H1 (cell line): ENCODE measurements at regions not wholly inside any gene's neighbourhood (a gene's known extent, or its start where the extent isn't known, plus 50 kb on each side); places are given as distances from the start of the nearest gene placed in this dataset.

Experiments
- CTCF ChIA-PET: fragments of 300-600 bp; sonication (Branson Sonifier 250); formaldehyde crosslinking; loops from one replicate; lab custom pipeline; 2021; ENCODE audit not compliant: partially characterized antibody; lab: Charles Lee
- POLR2A ChIA-PET: fragments of 300-600 bp; sonication (Branson Sonifier 250); formaldehyde crosslinking; loops from one replicate; lab custom pipeline; 2021; ENCODE audit warnings: inconsistent platforms; ENCODE audit not compliant: partially characterized antibody; lab: Charles Lee
- DNase-seq, 2 experiments: peaks; one replicate each; pipeline versions ENCODE4 v3.0.0 to v3.0.0-alpha.2; 2010 to 2022; ENCODE audit warnings: low spot score in 2 of 2, low read depth in 1 of 2, mixed read lengths in 1 of 2
- FAIRE-seq: peaks from 2 replicates; lab custom pipeline; 2011; peaks lifted over from hg19 to GRCh38; lab: Jason Lieb, UNC
- H2AFZ ChIP-seq: 2 replicates; pipeline ENCODE4 v1.8.1; 2012; ENCODE audit warnings: low read length, inconsistent platforms
- H2AK5ac ChIP-seq: 2 replicates; pipeline ENCODE4 v1.6.1; 2013; ENCODE audit warnings: low read depth, low read length
- H2BK120ac ChIP-seq: replicated peaks from 2 replicates; pipeline ENCODE3; 2013; ENCODE audit warnings: low read depth, low read length, inconsistent platforms
- H2BK12ac ChIP-seq: 2 replicates; pipeline ENCODE4 v1.6.1; 2013; ENCODE audit warnings: low read depth, low read length
- H2BK15ac ChIP-seq: 2 replicates; pipeline ENCODE4 v1.6.1; 2013; ENCODE audit warnings: low read length
- H2BK20ac ChIP-seq: 2 replicates; pipeline ENCODE4 v1.6.1; 2013; ENCODE audit warnings: low read length
- H2BK5ac ChIP-seq: 2 replicates; pipeline ENCODE4 v1.6.1; 2013; ENCODE audit warnings: low read depth, low read length
- H3K14ac ChIP-seq: 2 replicates; pipeline ENCODE4 v1.6.1; 2013; ENCODE audit warnings: inconsistent platforms; ENCODE audit not compliant: insufficient read length
- H3K18ac ChIP-seq: 2 replicates; pipeline ENCODE4 v1.6.1; 2013; ENCODE audit warnings: low read length; ENCODE audit errors: extremely low read depth
- H3K23ac ChIP-seq: 2 replicates; pipeline ENCODE4 v1.6.1; 2013; ENCODE audit warnings: inconsistent platforms; ENCODE audit not compliant: insufficient read length
- H3K23me2 ChIP-seq: 2 replicates; pipeline ENCODE4 v1.6.1; 2013; ENCODE audit warnings: low read depth, low read length
- H3K27ac ChIP-seq: 2 replicates; pipeline ENCODE4 v1.6.1; 2011; ENCODE audit warnings: low read depth, low read length, inconsistent platforms
- H3K27me3 ChIP-seq, 4 experiments: replicated peaks in 1 of 4; 1 replicate in 1 of 4; 2 replicates in 3 of 4; pipeline versions ENCODE4 v1.6.1 to v1.8.1; 2011 to 2013; ENCODE audit warnings: low read length in 3 of 4, mild to moderate bottlenecking in 3 of 4, inconsistent platforms in 2 of 4, mixed read lengths in 2 of 4, moderate library complexity in 1 of 4; ENCODE audit not compliant: control insufficient read depth in 3 of 4, insufficient read depth in 3 of 4; ENCODE audit errors: extremely low read depth in 1 of 4
- H3K36me3 ChIP-seq, 4 experiments: 2 replicates each; pipeline versions ENCODE4 v1.6.1 to v1.8.1; 2011 to 2013; ENCODE audit warnings: mild to moderate bottlenecking in 4 of 4, low read length in 3 of 4, moderate library complexity in 2 of 4, control low read depth in 1 of 4, inconsistent platforms in 1 of 4; ENCODE audit not compliant: insufficient read depth in 4 of 4, control insufficient read depth in 2 of 4
- H3K4ac ChIP-seq: replicated peaks from 2 replicates; pipeline ENCODE3; 2013; ENCODE audit warnings: low read length, low read depth, mixed read lengths, inconsistent platforms; ENCODE audit not compliant: insufficient read length
- H3K4me1 ChIP-seq, 4 experiments: replicated peaks in 1 of 4; 1 replicate in 1 of 4; 2 replicates in 3 of 4; pipeline versions ENCODE4 v1.6.1 to v1.8.1; 2011 to 2013; ENCODE audit warnings: low read length in 3 of 4, inconsistent platforms in 2 of 4, mixed read lengths in 1 of 4; ENCODE audit not compliant: insufficient read depth in 4 of 4, control insufficient read depth in 3 of 4
- H3K4me2 ChIP-seq, 2 experiments: 2 replicates each; pipeline versions ENCODE4 v1.6.1 to v1.8.1; 2011 to 2013; ENCODE audit warnings: low read depth in 2 of 2, low read length in 2 of 2, control low read depth in 1 of 2, inconsistent platforms in 1 of 2, mild to moderate bottlenecking in 1 of 2; ENCODE audit not compliant: insufficient read depth in 1 of 2
- H3K4me3 ChIP-seq, 4 experiments: fragments of 200-600, 300-600 bp in 1 of 4; sonication (generic), shearing (Covaris generic), sonication (Bioruptor Twin) in 1 of 4; 2 replicates each; pipeline versions ENCODE4 v1.5.1 to v1.8.1; 2011 to 2016; ENCODE audit warnings: low read length in 4 of 4, low read depth in 3 of 4, control low read depth in 2 of 4, inconsistent platforms in 2 of 4, mild to moderate bottlenecking in 2 of 4, mixed read lengths in 1 of 4, moderate library complexity in 1 of 4; ENCODE audit not compliant: insufficient read depth in 2 of 4; ENCODE audit errors: extremely low read depth in 1 of 4
- H3K56ac ChIP-seq: replicated peaks from 2 replicates; pipeline ENCODE3; 2013; ENCODE audit warnings: low read depth, mild to moderate bottlenecking, mixed read lengths, low read length, inconsistent platforms; ENCODE audit not compliant: insufficient read length
- H3K79me1 ChIP-seq: 2 replicates; pipeline ENCODE4 v1.6.1; 2013; ENCODE audit warnings: low read depth, low read length, control low read depth
- H3K79me2 ChIP-seq, 2 experiments: 2 replicates each; pipeline versions ENCODE4 v1.6.1 to v1.8.1; 2012 to 2013; ENCODE audit warnings: low read length in 2 of 2, mild to moderate bottlenecking in 2 of 2, inconsistent platforms in 1 of 2; ENCODE audit not compliant: insufficient read depth in 2 of 2, control insufficient read depth in 1 of 2
- H3K9ac ChIP-seq, 4 experiments: replicated peaks in 1 of 4; 1 replicate in 1 of 4; 2 replicates in 3 of 4; pipeline versions ENCODE4 v1.6.1 to v1.8.1; 2011 to 2013; ENCODE audit warnings: low read depth in 3 of 4, low read length in 3 of 4, control low read depth in 2 of 4, mild to moderate bottlenecking in 2 of 4, moderate library complexity in 2 of 4, inconsistent platforms in 1 of 4; ENCODE audit errors: extremely low read depth in 1 of 4
- H3K9me3 ChIP-seq, 2 experiments: 2 replicates each; pipeline versions ENCODE4 v1.6.1 to v1.8.1; 2012 to 2013; ENCODE audit warnings: mild to moderate bottlenecking in 2 of 2, moderate library complexity in 2 of 2, control low read depth in 1 of 2, inconsistent platforms in 1 of 2, low read depth in 1 of 2, low read length in 1 of 2, mixed read lengths in 1 of 2; ENCODE audit not compliant: insufficient read depth in 2 of 2
- H4K20me1 ChIP-seq, 2 experiments: replicated peaks in 1 of 2; 2 replicates each; pipeline versions ENCODE3 to v1.8.1; 2011 to 2013; ENCODE audit warnings: inconsistent platforms in 2 of 2, low read length in 2 of 2, mild to moderate bottlenecking in 1 of 2; ENCODE audit not compliant: insufficient read depth in 2 of 2, control insufficient read depth in 1 of 2
- H4K5ac ChIP-seq: 2 replicates; pipeline ENCODE4 v1.6.1; 2013; ENCODE audit warnings: low read length, low read depth, mixed read lengths, inconsistent platforms; ENCODE audit not compliant: insufficient read length
- H4K8ac ChIP-seq: 2 replicates; pipeline ENCODE4 v1.8.0; 2013; ENCODE audit warnings: mild to moderate bottlenecking, moderate library complexity, low read length, inconsistent platforms; ENCODE audit not compliant: insufficient read depth; ENCODE audit errors: extremely low read depth
- H4K91ac ChIP-seq: replicated peaks from 2 replicates; pipeline ENCODE3; 2013; ENCODE audit warnings: low read length, mixed read lengths, inconsistent platforms; ENCODE audit not compliant: insufficient read length
- CHD1 ChIP-seq: IDR thresholded peaks from 2 replicates; pipeline ENCODE4 v1.6.1; 2012; ENCODE audit warnings: low read depth, low read length, improper control_type of control experiment
- EP300 ChIP-seq, 2 experiments: IDR thresholded peaks; 1 replicate in 1 of 2; 2 replicates in 1 of 2; pipeline ENCODE4 v1.6.1; 2011 to 2012; ENCODE audit warnings: low read depth in 2 of 2, low read length in 2 of 2, mild to moderate bottlenecking in 2 of 2, borderline replicate concordance in 1 of 2, inconsistent platforms in 1 of 2, moderate library complexity in 1 of 2
- HDAC2 ChIP-seq, 2 experiments: fragments of 300-600 bp in 1 of 2; sonication (generic) in 1 of 2; IDR thresholded peaks; 2 replicates each; pipeline ENCODE4 v1.6.1; 2011 to 2012; ENCODE audit warnings: low read depth in 2 of 2, low read length in 2 of 2, mild to moderate bottlenecking in 2 of 2, moderate library complexity in 2 of 2, borderline replicate concordance in 1 of 2, inconsistent platforms in 1 of 2
- MAFK ChIP-seq: IDR thresholded peaks from 2 replicates; pipeline ENCODE4 v1.6.1; 2012; ENCODE audit warnings: low read depth, mild to moderate bottlenecking, improper control_type of control experiment, low read length
- POLR2A ChIP-seq, 2 experiments: IDR thresholded peaks; 1 replicate in 1 of 2; 2 replicates in 1 of 2; pipeline ENCODE4 v1.6.1; 2011; ENCODE audit warnings: low read depth in 2 of 2, low read length in 2 of 2, mild to moderate bottlenecking in 2 of 2; ENCODE audit errors: control extremely low read depth in 1 of 2
- RBBP5 ChIP-seq: IDR thresholded peaks from 2 replicates; pipeline ENCODE4 v1.7.1; 2012; ENCODE audit warnings: low read depth, mild to moderate bottlenecking, inconsistent platforms, low read length, moderate library complexity, borderline replicate concordance
- SIRT6 ChIP-seq: IDR thresholded peaks from one replicate; pipeline ENCODE4 v1.7.1; 2012; ENCODE audit warnings: low read length, inconsistent platforms
- SP2 ChIP-seq: IDR thresholded peaks from 2 replicates; pipeline ENCODE4 v1.6.1; 2012; ENCODE audit warnings: mild to moderate bottlenecking, low read length, inconsistent platforms
- TEAD4 ChIP-seq: IDR thresholded peaks from 2 replicates; pipeline ENCODE4 v1.6.1; 2012; ENCODE audit warnings: low read depth, low read length, inconsistent platforms, mixed read lengths
- WGBS, 2 experiments: shearing (Covaris generic) in 1 of 2; methylation state at CpG; one replicate each; pipeline versions ENCODE4 v1.1.6 to v1.1.7; 2013 to 2015; ENCODE audit warnings: low lambda C conversion rate in 2 of 2, mixed read lengths in 2 of 2, inconsistent platforms in 1 of 2, low coverage in 1 of 2, missing lambda C conversion rate in 1 of 2; ENCODE audit not compliant: insufficient replicate concordance in 2 of 2, insufficient coverage in 1 of 2, insufficient read length in 1 of 2; ENCODE audit errors: extremely low coverage in 1 of 2, missing lambda C conversion rate in 1 of 2; 5-methylcytosine and 5-hydroxymethylcytosine counted together

- H4K91ac ChIP-seq, result no peak overlapping the region
- no peak overlapping the region for H3K23ac ChIP-seq
- H4K5ac ChIP-seq, result no peak overlapping the region
- H3K4me1 ChIP-seq, result peaks cover 0 to 12% (median 10%) of the 10 kb centered on the region in 4 experiments; a peak in 6 of 7 replicates
- no peak overlapping the region for H3K9ac ChIP-seq
- no peak overlapping the region for H2BK120ac ChIP-seq
- H2BK20ac ChIP-seq, result no peak overlapping the region
- H2AFZ ChIP-seq, result no peak overlapping the region
- no peak overlapping the region for H3K14ac ChIP-seq
- TF ChIP-seq SIRT6, result no peak
- TF ChIP-seq RBBP5, result no peak
- TF ChIP-seq HDAC2 (IDR thresholded peaks at IDR 0.05; ENCODE audit: borderline replicate concordance in 1 of 2, low read depth in 2 of 2, low read length in 2 of 2), result 0 out of 4 replicates have a peak, but pooled peaks of 1 of the 2 experiments have one; percentile 47
- TF ChIP-seq POLR2A (IDR thresholded peaks at IDR 0.05; ENCODE audit: control extremely low read depth in 1 of 2, low read depth in 2 of 2, low read length in 2 of 2), result no peak
- no peak for TF ChIP-seq SP2
- TF ChIP-seq MAFK, result no peak
- TF ChIP-seq CHD1, result no peak
- no peak for TF ChIP-seq EP300 (IDR thresholded peaks at IDR 0.05; ENCODE audit: borderline replicate concordance in 1 of 2, low read depth in 2 of 2, low read length in 2 of 2)
- peak; percentile 50; the same call in 1 of the 2 replicates for TF ChIP-seq TEAD4
- H3K4me2 ChIP-seq, result peak overlapping the region; percentile 20 to 55; a peak in 3 of 4 replicates
- no peaks in the 10 kb centered on the region for H3K36me3 ChIP-seq
- H4K20me1 ChIP-seq, result no peaks in the 10 kb centered on the region
- no peak for DNase-seq
- no peaks in the 10 kb centered on the region for H3K9me3 ChIP-seq
- WGBS, 2 experiments, result 38% methylated on average over 6 of the region's 6 CpGs; no CpG with 5 or more reads in 1 of the 2 experiments
- no peak overlapping the region for H2BK15ac ChIP-seq
- H3K4me3 ChIP-seq, result peak overlapping the region in 1 of 4 experiments; percentile 22; a peak in 1 of 8 replicates
- H3K27me3 ChIP-seq, result no peaks in the 10 kb centered on the region
- H2AK5ac ChIP-seq, result no peak overlapping the region
- no peaks in the 10 kb centered on the region for H3K79me1 ChIP-seq
- H3K18ac ChIP-seq, result no peak overlapping the region
- no peaks in the 10 kb centered on the region for H3K79me2 ChIP-seq
- peak; percentile 95 for FAIRE-seq
- no peak overlapping the region for H4K8ac ChIP-seq
- H3K23me2 ChIP-seq, result no peaks in the 10 kb centered on the region
- H3K56ac ChIP-seq, result no peak overlapping the region
- H2BK12ac ChIP-seq, result no peak overlapping the region
- H2BK5ac ChIP-seq, result no peak overlapping the region
- POLR2A ChIA-PET, result interaction anchor here (1.3 to 2.4 kb wide), 3 partner anchors 12 to 136 kb away, joined by 3 to 7 read pairs (median 4); a partner anchor contains a TSS
- CTCF ChIA-PET, result interaction anchor here (1.1 kb wide), 1 partner anchor 10 kb away, joined by 3 read pairs; no protein-coding TSS in a partner anchor
- 0 out of 2 replicates have a peak overlapping the region, but pooled peaks have one; percentile 10 for H3K27ac ChIP-seq
- no peak overlapping the region for H3K4ac ChIP-seq
These were observed 88.5 kb upstream of the AKIP1 start for GRCh38 chr11:8822469-8822868.
